RWPE1 (cell line): ENCODE measurements at regions not wholly inside any gene's neighbourhood (a gene's known extent, or its start where the extent isn't known, plus 50 kb on each side); places are given as distances from the start of the nearest gene placed in this dataset.

Source experiments
- CTCF ChIA-PET: fragments of 350-600 bp; sonication (Branson Sonifier 250); formaldehyde crosslinking; extraction: SDS; loops from one replicate; lab custom pipeline; 2021; lab: Yijun Ruan, JAX
- POLR2A ChIA-PET: fragments of 400-600 bp; formaldehyde crosslinking; extraction: SDS; loops from one replicate; lab custom pipeline; 2020; ENCODE audit warnings: antibody characterized with exemption; ENCODE audit not compliant: low non-redundant PET; lab: Yijun Ruan, JAX
- DNase-seq: peaks from one replicate; pipeline ENCODE4 v3.0.0; 2012; ENCODE audit warnings: low spot score
- H3K27ac ChIP-seq: fragments of 450-650 bp; 2 replicates; pipeline ENCODE4 v1.5.1; 2017
- CTCF ChIP-seq: fragments of 450-650 bp; conservative IDR thresholded peaks from 2 replicates; pipeline ENCODE4 v1.5.1; 2017; ENCODE audit warnings: low read depth, mild to moderate bottlenecking

- no peak overlapping the region for H3K27ac ChIP-seq
- ChIA-PET POLR2A (no interaction called here), CTCF (no interaction called here)
- DNase-seq, result no peak
- TF ChIP-seq CTCF, result no peak
Measured at GRCh38 chr20:60365882-60366281, 407.7 kb downstream of the CDH26 start.

DNA sequence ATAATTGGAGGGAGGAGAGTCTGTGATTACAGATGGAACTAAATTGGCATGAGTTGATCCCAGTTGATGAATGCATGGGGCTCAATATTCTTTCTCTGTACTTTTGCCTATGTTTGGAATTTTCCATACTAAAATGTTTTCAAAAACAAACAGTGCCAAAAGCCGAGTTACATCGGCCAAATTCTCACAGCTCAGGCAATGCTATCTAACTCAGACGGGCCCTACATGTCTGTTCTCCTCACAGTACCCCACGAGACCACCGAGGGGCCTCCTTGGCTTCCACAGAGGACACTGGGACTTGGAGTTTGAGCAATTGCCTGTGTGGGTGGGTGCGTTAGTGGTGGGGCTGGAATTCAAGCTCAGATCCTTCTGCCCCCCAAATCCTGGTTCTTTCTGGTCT, 413.2 kb downstream of the CDH26 start:
- CTCF ChIA-PET, result interaction anchor here (0.6 kb wide), 1 partner anchor 240 kb away, joined by 3 read pairs; no protein-coding TSS in a partner anchor
- no peak for TF ChIP-seq CTCF
- DNase-seq, result no peak
- POLR2A ChIA-PET, result no interaction called here
- H3K27ac ChIP-seq, result no peak overlapping the region

- CTCF ChIA-PET, result interaction anchor here (0.6 to 0.7 kb wide), 3 partner anchors 200 to 1596 kb away, joined by 3 to 4 read pairs (median 4); no protein-coding TSS in a partner anchor
- POLR2A ChIA-PET, result no interaction called here
- H3K27ac ChIP-seq, result no peak overlapping the region
- no peak for DNase-seq
- TF ChIP-seq CTCF, result no peak
Measured at GRCh38 chr20:60372275-60372674, 414.1 kb downstream of the CDH26 start.

DNA sequence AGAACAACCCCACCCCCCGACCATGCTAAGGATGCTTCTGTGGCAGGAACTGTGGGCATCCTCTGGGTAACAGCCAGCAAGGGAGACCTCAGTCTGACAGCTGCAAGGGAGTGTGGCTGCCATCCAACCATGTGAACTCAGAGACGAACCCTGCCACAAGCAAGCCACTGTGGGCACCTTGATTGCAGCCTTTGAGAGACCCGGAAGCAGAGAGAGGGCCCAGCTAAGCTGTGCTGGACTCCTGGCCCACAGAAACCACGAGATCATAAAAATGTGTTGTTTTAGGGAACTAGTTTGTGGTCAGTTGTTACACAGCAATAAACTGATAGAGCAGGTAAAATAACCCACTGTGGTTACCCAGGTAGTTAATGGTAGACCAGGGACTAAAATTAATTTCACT, 414.6 kb downstream of the CDH26 start:
- TF ChIP-seq CTCF, result no peak
- H3K27ac ChIP-seq, result no peak overlapping the region
- ChIA-PET CTCF (no interaction called here), POLR2A (no interaction called here)
- DNase-seq, result no peak

DNA sequence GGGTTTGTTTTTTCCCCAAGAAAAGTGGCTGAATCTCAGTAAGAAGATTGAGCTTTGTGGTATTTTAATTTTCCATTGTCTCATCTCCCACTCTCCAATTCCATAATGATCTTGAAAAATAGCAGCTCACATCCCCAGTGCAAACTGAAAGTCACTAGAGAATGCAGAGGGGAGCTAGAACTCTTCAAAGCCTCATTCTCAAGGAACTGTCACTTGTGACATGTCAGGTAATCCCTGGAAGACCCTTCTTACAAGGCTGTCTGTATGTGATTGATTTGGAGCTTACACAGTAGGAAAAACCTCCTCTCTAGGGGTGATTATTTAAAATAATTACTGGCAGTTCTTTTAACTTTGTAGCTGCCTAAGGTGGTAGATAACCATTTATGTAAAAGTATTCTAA, 420.4 kb downstream of the CDH26 start:
- no peak overlapping the region for H3K27ac ChIP-seq
- ChIA-PET CTCF (no interaction called here), POLR2A (no interaction called here)
- no peak for TF ChIP-seq CTCF
- DNase-seq, result no peak

DNA sequence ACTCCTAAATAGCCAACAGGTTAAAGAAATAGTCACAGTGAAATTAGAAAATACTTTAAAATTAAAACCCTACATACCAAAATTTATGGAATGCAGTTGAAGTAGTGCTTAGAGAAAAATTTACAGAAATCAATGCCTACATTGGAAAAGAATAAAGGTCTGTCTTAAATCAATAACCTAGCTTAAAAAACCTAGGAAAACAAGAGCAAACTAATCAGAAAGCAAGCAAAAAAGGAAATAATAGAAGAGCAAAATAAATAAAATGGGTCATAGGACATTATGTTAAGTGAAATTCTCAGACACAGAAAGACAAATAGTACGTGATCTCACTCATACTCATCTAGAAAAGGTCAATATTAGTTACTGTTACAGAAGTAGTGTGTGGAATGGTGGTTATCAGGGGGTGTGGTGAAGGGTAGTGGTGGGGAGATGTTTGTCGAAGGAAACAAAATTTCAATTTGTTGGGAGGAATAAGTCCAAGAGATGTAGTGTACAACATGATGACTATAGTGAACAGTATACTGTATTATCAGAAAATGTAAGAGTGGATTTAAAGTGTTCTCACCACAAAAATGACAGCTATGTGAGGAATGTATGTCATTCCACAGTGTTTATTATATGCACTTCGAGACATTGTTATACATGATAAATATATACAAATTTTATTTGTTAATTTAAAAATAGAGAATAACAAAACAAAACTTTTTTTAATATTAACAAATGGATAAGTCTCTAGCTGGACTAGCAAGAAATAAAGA, 423.6 kb downstream of the CDH26 start:
- no peak overlapping the region for H3K27ac ChIP-seq
- CTCF ChIA-PET, result no interaction called here
- no peak for TF ChIP-seq CTCF
- no peak for DNase-seq
- POLR2A ChIA-PET, result no interaction called here
